Nephron progenitor cell (in vitro differentiated cells): ENCODE measurements at regions not wholly inside any gene's neighbourhood (a gene's known extent, or its start where the extent isn't known, plus 50 kb on each side); places are given as distances from the start of the nearest gene placed in this dataset.

ENCODE experiments used
- DNase-seq: peaks from one replicate; pipeline ENCODE4 v3.0.0; 2021
- H3K27ac Mint-ChIP-seq: 2 replicates; pipeline ENCODE4 v1.8.0; 2021; ENCODE audit warnings: mild to moderate bottlenecking, moderate library complexity, mixed read lengths
- H3K27me3 Mint-ChIP-seq: 2 replicates; pipeline ENCODE4 v1.8.0; 2021; ENCODE audit warnings: mild to moderate bottlenecking, low read depth, mixed read lengths; ENCODE audit not compliant: poor library complexity
- H3K36me3 Mint-ChIP-seq: 2 replicates; pipeline ENCODE4 v1.8.0; 2021; ENCODE audit warnings: low read depth, mixed read lengths
- H3K4me1 Mint-ChIP-seq: 2 replicates; pipeline ENCODE4 v1.8.0; 2021; ENCODE audit warnings: mixed read lengths
- H3K4me3 Mint-ChIP-seq: 2 replicates; pipeline ENCODE4 v1.8.0; 2021; ENCODE audit warnings: mild to moderate bottlenecking, moderate library complexity, mixed read lengths
- H3K9me3 Mint-ChIP-seq: 2 replicates; pipeline ENCODE4 v1.8.0; 2021; ENCODE audit warnings: mild to moderate bottlenecking, moderate library complexity, mixed read lengths
- CTCF ChIP-seq: fragments of 200-600 bp; sonication (generic); IDR thresholded peaks from 2 replicates; pipeline ENCODE4 v1.5.0; 2021; ENCODE audit warnings: antibody characterized with exemption

- TF ChIP-seq CTCF, result no peak
- peaks cover 73% of the 10 kb centered on the region for H3K4me1 Mint-ChIP-seq
- H3K27me3 Mint-ChIP-seq, result peaks cover 11% of the 10 kb centered on the region
- no peak overlapping the region for H3K4me3 Mint-ChIP-seq
- H3K9me3 Mint-ChIP-seq, result peaks cover 27% of the 10 kb centered on the region
- peaks cover 6% of the 10 kb centered on the region for H3K36me3 Mint-ChIP-seq
- no peak overlapping the region for H3K27ac Mint-ChIP-seq
- DNase-seq, result no peak
Observed at GRCh38 chr6:15032015-15032414, 213.9 kb upstream of the JARID2 start.

GRCh38 chr6:15033850-15034203, 212.0 kb upstream of the JARID2 start:
- no peak overlapping the region for H3K27ac Mint-ChIP-seq

GRCh38 chr6:15036690-15037245, 209.1 kb upstream of the JARID2 start:
- Mint-ChIP-seq H3K9me3 (no peaks in the 10 kb centered on the region), H3K36me3 (no peaks in the 10 kb centered on the region), H3K27ac (peak overlapping the region; percentile 78), H3K27me3 (peaks cover 8% of the 10 kb centered on the region), H3K4me3 (no peak overlapping the region), H3K4me1 (peaks cover 55% of the 10 kb centered on the region)
- peak; percentile 63 for DNase-seq
- TF ChIP-seq CTCF, result no peak

More at GRCh38 chr6:15033850-15034203, 212.0 kb upstream of the JARID2 start:
- DNase-seq, result no peak
- H3K4me1 Mint-ChIP-seq, result peaks cover 68% of the 10 kb centered on the region
- peaks cover 11% of the 10 kb centered on the region for H3K27me3 Mint-ChIP-seq
- H3K4me3 Mint-ChIP-seq, result no peak overlapping the region
- TF ChIP-seq CTCF, result no peak
- H3K36me3 Mint-ChIP-seq, result peaks cover 6% of the 10 kb centered on the region
- H3K9me3 Mint-ChIP-seq, result peaks cover 22% of the 10 kb centered on the region

- no peak for DNase-seq
- Mint-ChIP-seq H3K4me1 (peaks cover 52% of the 10 kb centered on the region), H3K4me3 (no peak overlapping the region), H3K27me3 (peaks cover 7% of the 10 kb centered on the region), H3K27ac (peak overlapping the region; percentile 78), H3K36me3 (no peaks in the 10 kb centered on the region), H3K9me3 (no peaks in the 10 kb centered on the region)
- no peak for TF ChIP-seq CTCF
Observed at GRCh38 chr6:15037253-15037652, 208.6 kb upstream of the JARID2 start.

DNA sequence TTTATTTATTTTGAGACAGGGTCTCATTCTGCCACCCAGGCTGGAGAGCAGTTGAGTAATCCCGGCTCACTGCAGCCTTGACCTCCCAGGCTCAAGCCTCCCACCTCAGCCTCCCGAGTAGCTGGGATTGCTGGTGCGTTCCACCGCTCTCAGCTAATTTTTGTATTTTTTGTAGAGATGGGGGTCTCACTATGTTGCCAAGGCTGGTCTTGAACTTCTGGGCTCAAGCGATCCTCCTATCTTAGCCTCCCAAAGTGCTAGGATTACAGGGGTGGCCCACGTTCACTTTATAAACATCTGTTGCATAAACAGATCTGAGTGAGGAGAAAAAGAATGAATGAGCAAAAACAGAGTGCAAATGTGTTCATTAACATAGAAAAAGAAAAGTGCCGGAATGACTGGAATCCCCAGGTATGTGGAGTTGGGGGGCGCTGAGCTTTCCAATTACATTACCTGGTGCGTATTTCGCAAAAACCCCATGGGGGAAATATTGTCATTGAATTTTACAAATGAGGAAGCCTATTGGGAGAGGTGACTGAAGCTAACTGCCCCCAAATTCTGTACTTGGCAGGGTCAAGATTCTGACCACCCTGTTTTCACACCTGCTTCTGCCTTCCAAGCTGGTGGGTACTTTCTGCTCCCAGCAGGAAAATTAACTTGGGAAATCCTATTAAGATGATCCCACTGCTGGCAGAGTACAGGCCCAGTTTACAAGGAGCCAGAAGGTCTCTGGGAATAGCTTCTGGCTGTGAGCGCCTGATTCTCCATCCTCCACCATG, 207.7 kb upstream of the JARID2 start:
- TF ChIP-seq CTCF, result no peak
- DNase-seq, result no peak
- Mint-ChIP-seq H3K9me3 (no peaks in the 10 kb centered on the region), H3K27ac (no peak overlapping the region), H3K27me3 (peaks cover 5% of the 10 kb centered on the region), H3K4me3 (no peak overlapping the region), H3K4me1 (peaks cover 47% of the 10 kb centered on the region), H3K36me3 (no peaks in the 10 kb centered on the region)

DNA sequence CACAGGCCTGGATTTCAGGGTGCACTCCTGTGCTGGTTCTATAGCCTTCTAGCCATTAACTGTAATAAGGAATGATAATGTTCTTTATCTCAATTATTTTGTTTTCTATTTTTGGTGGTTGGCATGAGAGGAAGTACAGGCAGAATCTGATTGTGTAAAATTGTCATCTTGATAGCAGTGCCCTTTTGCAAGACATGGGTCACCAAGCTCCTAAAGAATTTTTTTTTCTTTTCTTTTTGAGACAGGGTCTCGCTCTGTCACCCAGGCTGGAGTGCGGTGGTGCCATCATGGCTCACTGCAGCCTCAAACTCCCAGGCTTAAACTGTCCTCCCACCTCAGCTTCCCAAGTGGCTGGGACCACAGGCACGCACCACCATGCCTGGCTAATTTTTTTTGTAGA, 206.7 kb upstream of the JARID2 start:
- Mint-ChIP-seq H3K4me1 (peaks cover 47% of the 10 kb centered on the region), H3K27ac (no peak overlapping the region)

More for the DNA sequence above, 206.7 kb upstream of the JARID2 start:
- H3K4me3 Mint-ChIP-seq, result no peak overlapping the region
- DNase-seq, result no peak
- no peaks in the 10 kb centered on the region for H3K9me3 Mint-ChIP-seq
- H3K36me3 Mint-ChIP-seq, result no peaks in the 10 kb centered on the region
- peaks cover 2% of the 10 kb centered on the region for H3K27me3 Mint-ChIP-seq
- TF ChIP-seq CTCF, result no peak
